ENCODE measurements at regions not wholly inside any gene's neighbourhood (a gene's known extent, or its start where the extent isn't known, plus 50 kb on each side); places are given as distances from the start of the nearest gene placed in this dataset.

- TF ChIP-seq CTCF (IDR thresholded peaks at IDR 0.05; ENCODE audit: control insufficient read depth, insufficient read depth, low read depth, low read length, missing control alignments): no peak
- H3K4me3 ChIP-seq (ENCODE audit: control insufficient read depth, low read depth, low read length): no peak overlapping the region
- DNase-seq (ENCODE audit: low read depth): peak; percentile 98
Measured at GRCh38 chr11:128210148-128210940, 377.0 kb downstream of the ETS1 start.

GRCh38 chr11:128209138-128209435, 378.3 kb downstream of the ETS1 start:
- no peak for DNase-seq (ENCODE audit: low read depth)

GRCh38 chr11:128208329-128209137, 378.8 kb downstream of the ETS1 start:
- no peak overlapping the region for H3K4me3 ChIP-seq (ENCODE audit: control insufficient read depth, low read depth, low read length)
- TF ChIP-seq CTCF (IDR thresholded peaks at IDR 0.05; ENCODE audit: control insufficient read depth, insufficient read depth, low read depth, low read length, missing control alignments): no peak
- peak; percentile 87 for DNase-seq (ENCODE audit: low read depth)

More at GRCh38 chr11:128209138-128209435, 378.3 kb downstream of the ETS1 start:
- H3K4me3 ChIP-seq (ENCODE audit: control insufficient read depth, low read depth, low read length): no peak overlapping the region
- no peak for TF ChIP-seq CTCF (IDR thresholded peaks at IDR 0.05; ENCODE audit: control insufficient read depth, insufficient read depth, low read depth, low read length, missing control alignments)

- H3K4me3 ChIP-seq (ENCODE audit: control insufficient read depth, low read depth, low read length): no peak overlapping the region
- peak; percentile 94 for DNase-seq (ENCODE audit: low read depth)
- TF ChIP-seq CTCF (IDR thresholded peaks at IDR 0.05; ENCODE audit: control insufficient read depth, insufficient read depth, low read depth, low read length, missing control alignments): no peak
Measured at GRCh38 chr11:128207861-128208321, 379.5 kb downstream of the ETS1 start.

GRCh38 chr11:128206461-128206860, 380.9 kb downstream of the ETS1 start:
- DNase-seq (ENCODE audit: low read depth): no peak
- no peak overlapping the region for H3K4me3 ChIP-seq (ENCODE audit: control insufficient read depth, low read depth, low read length)
- no peak for TF ChIP-seq CTCF (IDR thresholded peaks at IDR 0.05; ENCODE audit: control insufficient read depth, insufficient read depth, low read depth, low read length, missing control alignments)

GRCh38 chr11:128205796-128206195, 381.6 kb downstream of the ETS1 start:
- H3K4me3 ChIP-seq (ENCODE audit: control insufficient read depth, low read depth, low read length): no peak overlapping the region
- DNase-seq (ENCODE audit: low read depth): no peak
- TF ChIP-seq CTCF (IDR thresholded peaks at IDR 0.05; ENCODE audit: control insufficient read depth, insufficient read depth, low read depth, low read length, missing control alignments): no peak

Data from AG09309 (cell line).